ENCODE measurements at regions not wholly inside any gene's neighbourhood (a gene's known extent, or its start where the extent isn't known, plus 50 kb on each side); places are given as distances from the start of the nearest gene placed in this dataset.

- TF ChIP-seq CTCF (IDR thresholded peaks at IDR 0.05) = no peak
- no peak for TF ChIP-seq POLR2A (IDR thresholded peaks at IDR 0.05)
Observed at GRCh38 chr6:25169553-25169952, 109.6 kb upstream of the CARMIL1 start.

All from uterus (tissue), 2 donors.